Activated T-cell treated with anti-CD3 and anti-CD28 coated beads, Interleukin-2, amount 50 U/mL, for 4 hours (primary cell): ENCODE measurements at regions not wholly inside any gene's neighbourhood (a gene's known extent, or its start where the extent isn't known, plus 50 kb on each side); places are given as distances from the start of the nearest gene placed in this dataset.

Experiments
- ATAC-seq, 2 donors: fragments of 200-7000 bp; cut with Tn5 transposase; one replicate each; pipeline ENCODE4 v1.10.0; 2021
- DNase-seq: peaks from one replicate; pipeline ENCODE4 v3.0.0-alpha.2; 2020
- H3K27me3 Mint-ChIP-seq: one replicate; pipeline ENCODE4 v1.8.0; 2021; ENCODE audit warnings: low read depth, mixed read lengths
- H3K36me3 Mint-ChIP-seq: one replicate; pipeline ENCODE4 v1.8.0; 2022; ENCODE audit warnings: mixed read lengths; ENCODE audit not compliant: insufficient read depth
- H3K4me1 Mint-ChIP-seq: one replicate; pipeline ENCODE4 v1.8.0; 2021; ENCODE audit warnings: low read depth, mixed read lengths
- H3K4me3 Mint-ChIP-seq: one replicate; pipeline ENCODE4 v1.8.0; 2021; ENCODE audit warnings: mild to moderate bottlenecking, moderate library complexity, mixed read lengths
- H3K9me3 Mint-ChIP-seq: one replicate; pipeline ENCODE4 v1.8.0; 2021; ENCODE audit warnings: mixed read lengths

DNA sequence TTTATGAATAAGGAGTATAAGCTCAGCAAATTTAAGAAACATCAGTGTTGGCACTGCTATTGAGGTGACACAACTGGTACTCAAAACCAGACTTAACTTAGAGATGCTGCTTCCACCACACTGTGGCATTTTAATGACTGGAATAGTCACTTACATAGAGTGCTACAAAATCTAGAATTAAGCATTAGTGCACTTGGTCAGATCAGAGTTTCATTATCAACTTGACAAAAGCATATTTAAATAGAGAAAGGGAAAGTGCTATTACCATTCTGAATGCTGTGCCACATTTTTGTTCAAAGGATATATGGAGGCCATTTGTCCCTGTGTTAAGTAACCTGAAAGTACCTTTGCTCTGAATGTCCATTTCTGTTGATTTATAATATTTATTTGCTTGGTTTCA is 800.7 kb upstream of the ALCAM start:
- Mint-ChIP-seq H3K4me1 (no peaks in the 10 kb centered on the region), H3K4me3 (no peak overlapping the region), H3K36me3 (no peaks in the 10 kb centered on the region), H3K9me3 (no peaks in the 10 kb centered on the region), H3K27me3 (peaks cover 3% of the 10 kb centered on the region)
- ATAC-seq: no peak
- DNase-seq: no peak

DNA sequence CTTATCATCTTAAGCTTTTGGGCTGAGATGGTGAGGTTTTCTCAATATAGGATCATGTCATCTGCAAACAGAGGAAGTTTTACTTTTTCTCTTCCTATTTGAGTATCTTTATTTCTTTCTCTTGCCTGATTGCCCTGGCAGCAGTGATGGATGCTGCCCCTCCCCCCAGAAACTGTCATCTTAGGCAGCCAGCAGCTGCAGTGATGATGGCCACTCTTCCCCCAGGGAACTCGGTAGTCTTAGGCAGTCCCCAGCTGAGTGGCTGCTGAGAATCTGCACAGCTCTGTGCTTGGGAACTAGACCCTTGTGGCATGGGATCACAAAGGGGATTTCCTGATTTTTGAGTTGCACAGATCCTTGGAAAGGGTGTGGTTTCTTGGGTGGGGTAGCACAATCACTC is 791.1 kb upstream of the ALCAM start:
- H3K9me3 Mint-ChIP-seq: peaks cover 31% of the 10 kb centered on the region

DNA sequence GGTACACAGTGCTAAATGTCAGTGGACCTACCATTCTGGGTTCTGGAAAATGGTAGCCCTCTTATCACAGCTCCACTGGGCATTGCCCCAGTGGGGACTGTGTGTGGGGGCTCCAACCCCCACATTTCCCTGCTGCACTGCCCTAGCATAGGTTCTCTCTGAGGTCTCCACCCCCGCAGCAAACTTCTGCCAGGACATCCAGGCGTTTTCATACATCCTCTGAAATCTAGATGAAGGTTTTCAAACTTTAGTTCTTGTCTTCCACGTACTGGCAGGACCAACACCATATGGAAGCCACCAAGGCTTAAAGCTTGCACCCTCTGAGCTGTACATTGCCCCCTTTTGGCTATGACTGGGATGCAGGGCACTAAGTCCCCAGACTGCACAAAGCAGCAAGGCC is 788.2 kb upstream of the ALCAM start:
- H3K36me3 Mint-ChIP-seq: no peaks in the 10 kb centered on the region
- peaks cover 31% of the 10 kb centered on the region for H3K9me3 Mint-ChIP-seq
- no peak for DNase-seq
- H3K27me3 Mint-ChIP-seq: peaks cover 3% of the 10 kb centered on the region
- ATAC-seq: no peak
- no peak overlapping the region for H3K4me3 Mint-ChIP-seq
- H3K4me1 Mint-ChIP-seq: no peaks in the 10 kb centered on the region

More for the DNA sequence above, 791.1 kb upstream of the ALCAM start:
- Mint-ChIP-seq H3K27me3 (peaks cover 3% of the 10 kb centered on the region), H3K36me3 (no peaks in the 10 kb centered on the region), H3K4me1 (no peaks in the 10 kb centered on the region), H3K4me3 (no peak overlapping the region)
- ATAC-seq (no peak), DNase-seq (no peak)

DNA sequence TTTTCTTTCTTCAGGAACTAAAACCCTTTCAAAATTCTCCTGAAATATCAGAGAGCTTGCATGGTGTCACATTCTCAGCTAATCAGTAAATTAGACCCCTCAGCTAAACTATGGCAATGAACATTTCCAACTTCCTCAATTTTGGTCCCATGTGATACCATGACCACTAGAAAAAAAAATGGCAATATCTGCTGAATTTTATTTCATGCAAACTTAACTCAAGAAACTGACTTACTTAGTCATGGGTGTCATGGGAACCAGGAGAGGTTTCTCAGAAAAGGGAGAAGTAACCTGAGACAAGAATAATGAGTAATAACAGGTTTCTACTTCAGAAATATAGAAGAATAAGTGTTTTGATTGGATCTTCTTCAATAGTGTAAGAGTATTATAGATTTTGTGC is 784.6 kb upstream of the ALCAM start:
- H3K9me3 Mint-ChIP-seq: peaks cover 19% of the 10 kb centered on the region
- H3K4me3 Mint-ChIP-seq: no peak overlapping the region
- no peaks in the 10 kb centered on the region for H3K36me3 Mint-ChIP-seq
- DNase-seq (no peak), ATAC-seq (no peak)
- H3K27me3 Mint-ChIP-seq: no peaks in the 10 kb centered on the region
- no peaks in the 10 kb centered on the region for H3K4me1 Mint-ChIP-seq

DNA sequence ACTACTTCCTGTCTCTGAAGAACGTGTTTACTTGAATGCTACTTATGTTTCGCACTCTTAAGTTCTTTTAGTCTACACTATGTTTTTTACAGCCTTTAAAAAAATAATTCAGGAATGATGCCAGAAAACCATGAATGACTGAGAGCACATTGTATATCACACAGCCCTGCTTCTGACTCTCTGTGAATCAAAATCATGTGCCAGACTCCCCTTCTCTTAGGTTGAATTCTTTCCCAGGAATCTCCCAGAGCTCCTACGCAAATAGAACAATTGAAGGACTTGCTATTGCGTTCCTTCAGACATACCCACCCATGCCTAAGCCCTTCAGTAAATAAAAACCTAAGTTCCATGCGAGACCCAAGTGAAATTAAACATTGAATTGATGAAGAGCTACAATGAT is 782.0 kb upstream of the ALCAM start:
- Mint-ChIP-seq H3K36me3 (no peaks in the 10 kb centered on the region), H3K27me3 (peaks cover 5% of the 10 kb centered on the region), H3K4me1 (no peaks in the 10 kb centered on the region), H3K9me3 (no peaks in the 10 kb centered on the region), H3K4me3 (no peak overlapping the region)
- DNase-seq (no peak), ATAC-seq (no peak)

DNA sequence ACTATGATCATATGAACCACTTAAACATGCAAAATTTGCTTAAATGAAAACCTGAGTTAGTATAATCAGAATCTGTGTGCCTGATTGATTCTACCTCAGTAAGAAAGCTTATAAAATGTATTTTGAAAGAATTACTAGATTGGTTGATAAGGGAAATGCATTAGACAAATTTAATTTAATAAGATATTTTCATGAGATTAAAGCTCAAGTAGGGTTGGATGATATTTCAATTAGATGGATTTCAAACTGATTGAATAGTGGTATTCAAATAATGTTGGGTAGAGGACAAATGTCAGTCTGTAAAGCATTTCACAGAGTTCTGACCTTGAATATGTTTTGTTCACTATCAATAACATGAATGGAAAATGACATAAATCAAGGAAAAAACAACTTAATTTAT is 780.4 kb upstream of the ALCAM start:
- H3K27me3 Mint-ChIP-seq: peaks cover 5% of the 10 kb centered on the region
- DNase-seq: no peak
- no peaks in the 10 kb centered on the region for H3K36me3 Mint-ChIP-seq

DNA sequence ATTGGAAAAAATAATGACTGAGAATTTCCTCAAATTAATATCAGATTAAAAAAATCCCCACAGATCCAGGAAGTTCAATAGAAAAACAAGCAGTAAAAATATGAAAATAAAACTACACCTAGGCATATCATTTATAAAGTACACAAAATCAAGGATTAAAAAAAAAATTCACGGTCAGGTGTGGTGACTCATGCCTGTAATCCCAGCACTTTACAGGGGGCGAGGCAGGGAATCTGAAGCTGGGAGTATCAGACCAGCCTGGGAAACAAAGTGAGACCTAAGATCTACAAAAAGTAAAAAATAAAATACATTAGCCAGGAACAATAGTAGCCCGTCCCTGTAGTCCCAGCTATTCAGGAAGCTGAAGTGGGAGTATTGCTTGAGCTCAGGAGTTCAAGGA is 778.3 kb upstream of the ALCAM start:
- H3K4me1 Mint-ChIP-seq: no peaks in the 10 kb centered on the region
- no peak overlapping the region for H3K4me3 Mint-ChIP-seq
- no peak for ATAC-seq
- H3K36me3 Mint-ChIP-seq: no peaks in the 10 kb centered on the region
- no peak for DNase-seq
- peaks cover 5% of the 10 kb centered on the region for H3K27me3 Mint-ChIP-seq
- H3K9me3 Mint-ChIP-seq: no peaks in the 10 kb centered on the region

More for the DNA sequence above, 780.4 kb upstream of the ALCAM start:
- Mint-ChIP-seq H3K4me1 (no peaks in the 10 kb centered on the region), H3K4me3 (no peak overlapping the region), H3K9me3 (no peaks in the 10 kb centered on the region)
- no peak for ATAC-seq

DNA sequence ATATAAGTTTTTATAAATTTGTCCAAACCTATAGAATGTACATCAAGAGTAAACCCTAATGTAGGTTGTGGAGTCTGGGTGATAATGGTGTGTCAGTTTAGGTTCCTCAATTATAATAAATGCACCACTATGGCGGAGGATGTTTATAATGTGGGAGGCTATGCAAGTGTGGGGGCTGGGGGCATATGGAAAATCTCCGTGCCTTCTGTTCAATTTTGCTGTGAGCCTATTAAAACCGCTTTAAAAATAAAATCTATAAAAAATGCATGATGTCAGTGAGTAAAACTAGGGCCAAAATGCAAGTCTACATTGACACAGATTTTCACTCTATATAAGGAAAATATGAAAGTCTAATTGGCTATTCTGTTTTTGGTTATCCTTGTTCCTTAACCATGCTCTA is 774.9 kb upstream of the ALCAM start:
- DNase-seq (no peak), ATAC-seq (no peak)
- no peak overlapping the region for H3K4me3 Mint-ChIP-seq
- H3K27me3 Mint-ChIP-seq: peaks cover 5% of the 10 kb centered on the region
- H3K4me1 Mint-ChIP-seq: no peaks in the 10 kb centered on the region
- no peaks in the 10 kb centered on the region for H3K9me3 Mint-ChIP-seq
- no peaks in the 10 kb centered on the region for H3K36me3 Mint-ChIP-seq

DNA sequence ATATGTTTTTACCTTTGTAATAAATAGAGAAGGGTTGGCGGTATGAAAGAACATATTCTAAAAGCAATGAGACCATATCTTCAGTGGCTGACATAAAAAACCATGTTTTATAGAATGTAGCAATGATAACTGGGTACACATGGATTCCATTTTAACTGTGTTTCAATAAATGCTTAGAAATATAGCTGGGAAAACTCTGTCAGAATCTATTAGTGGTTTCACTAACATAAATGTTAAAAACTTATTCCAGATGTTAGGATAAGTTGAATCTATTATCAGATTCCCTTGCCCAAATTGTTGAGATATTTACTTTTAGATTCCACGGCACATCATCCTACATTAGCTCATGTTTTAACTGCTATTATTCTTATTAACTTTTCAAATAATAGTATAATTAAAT is 772.2 kb upstream of the ALCAM start:
- H3K4me3 Mint-ChIP-seq: no peak overlapping the region

DNA sequence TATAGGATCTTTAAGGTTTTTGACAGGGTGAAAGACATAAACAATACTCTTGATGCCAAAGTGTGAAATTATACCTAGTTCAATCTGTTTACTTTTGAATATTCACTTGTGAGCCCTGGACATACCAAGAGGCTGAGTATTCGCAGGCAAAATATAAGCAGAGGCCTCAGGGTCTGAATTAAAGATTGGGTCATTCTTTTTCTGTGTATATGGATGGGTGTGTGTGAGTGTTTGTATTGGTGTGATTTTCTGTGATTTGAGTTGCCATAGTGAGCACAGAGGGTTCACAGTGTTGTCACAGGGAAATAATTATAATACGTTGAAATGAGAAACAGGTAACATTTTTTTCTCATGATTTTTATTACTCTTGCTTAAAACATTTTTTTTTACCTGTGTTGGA is 770.7 kb upstream of the ALCAM start:
- Mint-ChIP-seq H3K4me1 (no peaks in the 10 kb centered on the region), H3K9me3 (no peaks in the 10 kb centered on the region), H3K4me3 (no peak overlapping the region), H3K36me3 (no peaks in the 10 kb centered on the region), H3K27me3 (no peaks in the 10 kb centered on the region)
- no peak for DNase-seq
- no peak for ATAC-seq

More for the DNA sequence above, 772.2 kb upstream of the ALCAM start:
- ATAC-seq: no peak
- Mint-ChIP-seq H3K27me3 (no peaks in the 10 kb centered on the region), H3K36me3 (no peaks in the 10 kb centered on the region), H3K9me3 (no peaks in the 10 kb centered on the region), H3K4me1 (no peaks in the 10 kb centered on the region)
- DNase-seq: no peak

DNA sequence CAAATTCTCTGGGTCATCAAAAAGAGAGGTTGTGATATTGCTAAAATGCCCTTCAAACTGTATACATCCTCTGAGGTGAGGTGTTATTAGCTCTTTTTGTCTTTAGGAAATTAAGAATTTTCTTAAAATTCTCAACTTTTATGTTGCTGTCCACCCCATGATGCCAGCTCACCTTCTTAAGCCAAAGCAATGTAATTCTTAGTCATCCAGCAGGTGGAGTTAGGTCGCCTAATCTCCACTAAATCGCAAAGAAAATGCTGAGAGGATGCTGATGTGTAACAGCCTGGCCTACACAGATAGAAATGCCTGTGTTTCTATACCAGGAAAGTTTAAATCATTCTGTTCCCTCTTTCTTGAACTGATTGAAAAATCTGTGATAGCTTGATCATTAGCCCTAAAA is 770.2 kb upstream of the ALCAM start:
- ATAC-seq (no peak), DNase-seq (no peak)

DNA sequence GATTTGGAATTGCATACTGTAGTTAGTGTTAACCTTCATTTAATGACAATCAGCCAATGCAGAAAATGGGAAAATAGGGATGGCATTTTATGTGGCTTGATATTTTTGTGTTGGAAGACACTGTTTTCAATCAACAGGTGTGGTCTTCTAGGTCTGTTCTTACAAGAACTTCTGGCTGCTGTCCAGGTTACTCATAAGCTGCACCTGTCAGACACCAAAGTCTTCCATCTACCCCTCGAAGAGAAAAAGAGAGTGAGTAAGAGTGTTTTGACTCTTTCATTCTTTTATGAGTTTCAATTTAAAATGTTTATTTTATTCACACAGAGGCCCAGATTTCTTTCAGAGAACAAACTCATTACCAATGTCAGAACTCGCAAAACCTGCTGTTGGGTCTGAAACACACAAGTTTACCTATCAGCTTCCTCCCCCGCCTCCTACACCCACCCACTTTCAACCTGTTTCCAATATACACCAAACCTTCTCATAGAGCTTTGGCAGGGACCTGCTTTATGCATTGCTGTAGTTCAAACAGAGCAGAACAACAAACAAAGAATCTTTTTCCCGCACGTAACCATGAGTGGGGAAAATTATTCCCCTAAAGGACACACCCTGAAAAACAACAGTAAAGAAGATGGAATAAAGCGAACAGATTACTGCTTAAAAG is 767.7 kb upstream of the ALCAM start:
- H3K4me3 Mint-ChIP-seq: no peak overlapping the region
- H3K4me1 Mint-ChIP-seq: no peaks in the 10 kb centered on the region
- H3K9me3 Mint-ChIP-seq: no peaks in the 10 kb centered on the region
- no peak for ATAC-seq
- DNase-seq: no peak
- no peaks in the 10 kb centered on the region for H3K36me3 Mint-ChIP-seq
- H3K27me3 Mint-ChIP-seq: no peaks in the 10 kb centered on the region

More for the DNA sequence above, 770.2 kb upstream of the ALCAM start:
- Mint-ChIP-seq H3K4me1 (no peaks in the 10 kb centered on the region), H3K27me3 (no peaks in the 10 kb centered on the region), H3K4me3 (no peak overlapping the region), H3K9me3 (no peaks in the 10 kb centered on the region), H3K36me3 (no peaks in the 10 kb centered on the region)

DNA sequence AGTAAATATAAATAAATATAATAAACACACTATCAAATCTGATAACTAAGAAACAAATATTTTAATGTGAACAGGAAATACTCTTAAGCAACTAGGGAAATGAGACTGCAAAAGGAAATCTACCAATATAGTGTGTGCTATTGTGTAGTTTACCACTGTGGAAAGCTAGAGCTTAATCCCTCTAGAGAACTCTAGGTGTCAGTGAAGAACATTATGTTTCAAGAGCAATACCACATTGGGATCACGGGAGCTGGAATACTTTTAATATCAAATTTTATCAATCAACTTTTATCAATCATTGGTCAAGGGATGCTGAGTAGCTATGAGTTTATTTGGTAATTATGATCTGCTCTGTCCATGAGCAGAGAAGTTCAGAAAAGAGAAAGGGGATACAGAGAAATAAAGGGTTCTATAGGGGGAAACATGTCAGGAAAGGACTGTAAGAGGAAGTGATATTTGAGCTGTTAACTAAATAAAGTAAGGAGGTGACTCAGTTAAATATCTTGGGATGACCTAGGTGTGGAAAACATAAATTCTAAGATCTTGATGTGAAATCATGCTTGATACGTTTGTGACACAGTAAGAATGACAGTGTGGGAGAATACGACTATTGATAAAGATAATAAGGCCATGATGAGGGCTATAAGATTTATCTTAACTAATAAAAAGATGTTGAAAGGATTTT is 762.2 kb upstream of the ALCAM start:
- DNase-seq (no peak), ATAC-seq (no peak)
- H3K4me3 Mint-ChIP-seq: no peak overlapping the region
- no peaks in the 10 kb centered on the region for H3K9me3 Mint-ChIP-seq
- H3K4me1 Mint-ChIP-seq: no peaks in the 10 kb centered on the region
- peaks cover 8% of the 10 kb centered on the region for H3K27me3 Mint-ChIP-seq
- no peaks in the 10 kb centered on the region for H3K36me3 Mint-ChIP-seq

DNA sequence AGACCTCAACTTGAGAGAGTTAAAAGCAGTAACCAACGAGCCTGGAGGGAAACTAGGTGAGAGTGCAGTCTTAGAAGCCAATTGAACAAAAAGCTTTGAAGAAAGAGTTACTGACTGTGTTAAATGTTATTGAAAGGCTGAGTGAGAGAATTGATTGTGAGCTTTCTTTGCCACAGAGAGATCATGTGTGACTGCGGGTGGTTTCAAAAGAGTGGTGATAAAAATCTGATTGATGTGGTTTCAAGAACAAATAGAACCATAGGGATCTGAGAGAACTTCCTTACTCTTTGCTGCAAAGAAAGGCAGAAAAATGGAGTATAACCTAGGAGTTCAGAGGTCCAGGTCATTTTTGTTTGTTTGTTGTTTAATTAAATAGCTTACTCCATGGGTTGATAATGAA is 759.9 kb upstream of the ALCAM start:
- Mint-ChIP-seq H3K4me3 (no peak overlapping the region), H3K27me3 (peaks cover 8% of the 10 kb centered on the region), H3K36me3 (no peaks in the 10 kb centered on the region), H3K9me3 (no peaks in the 10 kb centered on the region), H3K4me1 (no peaks in the 10 kb centered on the region)
- DNase-seq (no peak), ATAC-seq (no peak)
